GM23338 (cell line): ENCODE measurements at regions not wholly inside any gene's neighbourhood (a gene's known extent, or its start where the extent isn't known, plus 50 kb on each side); places are given as distances from the start of the nearest gene placed in this dataset.

Experiments
- ATAC-seq: fragments of 200-7000 bp; cut with Tn5 transposase; 3 replicates; pipeline ENCODE4 v1.9.1; 2020
- DNase-seq: peaks from one replicate; pipeline ENCODE4 v3.0.0-alpha.2; 2015; ENCODE audit warnings: low spot score
- H2AFZ ChIP-seq: fragments of 200-600 bp; sonication (generic); 2 replicates; pipeline ENCODE4 v1.8.0; 2016; ENCODE audit warnings: antibody characterized with exemption, mild to moderate bottlenecking, moderate library complexity
- H3F3A ChIP-seq: fragments of 200-600 bp; sonication (generic); replicated peaks from 2 replicates; pipeline ENCODE4 v1.8.0; 2017; ENCODE audit warnings: antibody characterized with exemption, mixed run types, low read depth
- H3K27ac ChIP-seq: fragments of 200-600 bp; sonication (generic); 2 replicates; pipeline ENCODE4 v1.6.1; 2016; ENCODE audit warnings: low read depth
- H3K27me3 ChIP-seq: fragments of 200-600 bp; sonication (generic); 2 replicates; pipeline ENCODE4 v1.8.0; 2016; ENCODE audit warnings: mild to moderate bottlenecking, mixed run types, moderate library complexity; ENCODE audit not compliant: insufficient read depth
- H3K36me3 ChIP-seq: fragments of 200-600 bp; sonication (generic); 2 replicates; pipeline ENCODE4 v1.8.0; 2016; ENCODE audit warnings: mild to moderate bottlenecking; ENCODE audit not compliant: insufficient read depth
- H3K4me1 ChIP-seq: fragments of 200-600 bp; sonication (generic); 2 replicates; pipeline ENCODE4 v1.8.0; 2016; ENCODE audit warnings: mild to moderate bottlenecking, moderate library complexity; ENCODE audit not compliant: insufficient read depth
- H3K4me2 ChIP-seq: fragments of 200-600 bp; sonication (generic); 2 replicates; pipeline ENCODE4 v1.7.1; 2017; ENCODE audit warnings: mixed run types
- H3K4me3 ChIP-seq: fragments of 200-600 bp; sonication (generic); 2 replicates; pipeline ENCODE4 v1.6.1; 2016; ENCODE audit warnings: mixed run types
- H3K79me2 ChIP-seq: fragments of 200-600 bp; sonication (generic); replicated peaks from 2 replicates; pipeline ENCODE4 v1.8.0; 2017; ENCODE audit warnings: mild to moderate bottlenecking; ENCODE audit not compliant: insufficient read depth
- H3K9me2 ChIP-seq: fragments of 200-600 bp; sonication (generic); 2 replicates; pipeline ENCODE4 v1.8.0; 2017; ENCODE audit not compliant: insufficient read depth
- H4K20me1 ChIP-seq: fragments of 200-600 bp; sonication (generic); replicated peaks from 2 replicates; pipeline ENCODE4 v1.8.0; 2017; ENCODE audit warnings: mild to moderate bottlenecking; ENCODE audit not compliant: insufficient read depth
- H3K27ac Mint-ChIP-seq: 2 replicates; pipeline ENCODE4 v1.8.0; 2020; ENCODE audit warnings: inconsistent platforms, mild to moderate bottlenecking, moderate library complexity, mixed read lengths
- H3K27me3 Mint-ChIP-seq: 3 replicates; pipeline ENCODE4 v1.8.0; 2022; ENCODE audit warnings: low read depth, mild to moderate bottlenecking, moderate library complexity, mixed read lengths, inconsistent platforms; ENCODE audit not compliant: insufficient read depth, poor library complexity
- H3K36me3 Mint-ChIP-seq: 3 replicates; pipeline ENCODE4 v1.8.0; 2021; ENCODE audit warnings: low read depth, mild to moderate bottlenecking, inconsistent platforms, moderate library complexity, mixed read lengths
- H3K4me1 Mint-ChIP-seq: 3 replicates; pipeline ENCODE4 v1.8.0; 2020; ENCODE audit warnings: mild to moderate bottlenecking, inconsistent platforms, mixed read lengths
- H3K4me3 Mint-ChIP-seq: 3 replicates; pipeline ENCODE4 v1.8.0; 2021; ENCODE audit warnings: moderate library complexity, mild to moderate bottlenecking, inconsistent platforms, mixed read lengths
- H3K9me3 Mint-ChIP-seq: 3 replicates; pipeline ENCODE4 v1.8.0; 2020; ENCODE audit warnings: moderate library complexity, mild to moderate bottlenecking, inconsistent platforms, mixed read lengths
- CREB1 ChIP-seq: fragments of 250-450 bp; sonication (Bioruptor Pico); IDR thresholded peaks from 2 replicates; pipeline ENCODE4 v1.5.0; 2020; ENCODE audit warnings: low read depth, mild to moderate bottlenecking, moderate library complexity
- EZH2 ChIP-seq: fragments of 200-600 bp; sonication (generic); IDR thresholded peaks from one replicate; pipeline ENCODE4 v1.8.0; 2017; ENCODE audit warnings: antibody characterized with exemption, mild to moderate bottlenecking, low read depth; ENCODE audit not compliant: unreplicated experiment
- EZH2phosphoT487 ChIP-seq: fragments of 200-600 bp; sonication (generic); IDR thresholded peaks from one replicate; pipeline ENCODE4 v1.8.1; 2018; ENCODE audit warnings: antibody characterized with exemption; ENCODE audit not compliant: unreplicated experiment
- JUNB ChIP-seq: IDR thresholded peaks from one replicate; pipeline ENCODE4 v1.6.1; 2016; ENCODE audit warnings: antibody characterized with exemption; ENCODE audit not compliant: unreplicated experiment
- NANOG ChIP-seq: IDR thresholded peaks from 2 replicates; pipeline ENCODE4 v1.6.1; 2016; ENCODE audit warnings: antibody characterized with exemption, borderline replicate concordance
- POLR2AphosphoS5 ChIP-seq: IDR thresholded peaks from 2 replicates; pipeline ENCODE4 v1.6.1; 2016; ENCODE audit warnings: antibody characterized with exemption, low read depth
- STAT1 ChIP-seq: IDR thresholded peaks from one replicate; pipeline ENCODE4 v1.6.1; 2016; ENCODE audit warnings: antibody characterized with exemption; ENCODE audit not compliant: unreplicated experiment
- ZNF114 ChIP-seq: fragments of 250-450 bp; sonication (Bioruptor Pico); IDR thresholded peaks from 2 replicates; pipeline ENCODE4 v1.5.0; 2020; ENCODE audit warnings: mild to moderate bottlenecking, moderate library complexity
- ZNF331 ChIP-seq: fragments of 250-450 bp; sonication (Bioruptor Pico); IDR thresholded peaks from 2 replicates; pipeline ENCODE4 v1.5.0; 2020; ENCODE audit warnings: low read depth, mild to moderate bottlenecking, moderate library complexity
- TF ChIP-seq, protein P1 (sequence below): IDR thresholded peaks from one replicate; pipeline ENCODE4 v1.6.1; 2018; ENCODE audit warnings: antibody characterized with exemption; ENCODE audit not compliant: unreplicated experiment
- TF ChIP-seq, protein P2 (sequence below): IDR thresholded peaks from 2 replicates; pipeline ENCODE4 v1.6.1; 2016; ENCODE audit warnings: antibody characterized with exemption
- TF ChIP-seq, protein P3 (sequence below): fragments of 250-450 bp; sonication (Bioruptor Pico); IDR thresholded peaks from 2 replicates; pipeline ENCODE4 v1.5.0; 2020; ENCODE audit warnings: mild to moderate bottlenecking, moderate library complexity
- TF ChIP-seq, protein P4 (sequence below), 2 experiments: fragments of 200-600 bp in 1 of 2; sonication (generic) in 1 of 2; conservative IDR thresholded peaks; 2 replicates each; pipeline versions ENCODE4 v1.5.1 to v1.6.1; 2016 to 2017; ENCODE audit warnings: antibody characterized with exemption in 2 of 2, low read depth in 2 of 2, mild to moderate bottlenecking in 2 of 2, moderate library complexity in 1 of 2

DNA sequence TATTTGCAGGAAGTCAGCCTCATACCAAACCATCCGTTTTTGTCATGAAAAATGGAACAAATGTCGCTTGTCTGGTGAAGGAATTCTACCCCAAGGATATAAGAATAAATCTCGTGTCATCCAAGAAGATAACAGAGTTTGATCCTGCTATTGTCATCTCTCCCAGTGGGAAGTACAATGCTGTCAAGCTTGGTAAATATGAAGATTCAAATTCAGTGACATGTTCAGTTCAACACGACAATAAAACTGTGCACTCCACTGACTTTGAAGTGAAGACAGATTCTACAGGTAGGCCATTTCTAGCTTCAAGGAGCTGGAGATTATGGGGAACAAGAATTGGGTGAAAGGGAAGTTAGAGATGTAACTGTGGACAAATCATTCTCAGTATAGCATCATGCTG is 126.1 kb downstream of the DAD1 start:
- TF ChIP-seq NANOG, result no peak
- TF ChIP-seq, protein P1, sequence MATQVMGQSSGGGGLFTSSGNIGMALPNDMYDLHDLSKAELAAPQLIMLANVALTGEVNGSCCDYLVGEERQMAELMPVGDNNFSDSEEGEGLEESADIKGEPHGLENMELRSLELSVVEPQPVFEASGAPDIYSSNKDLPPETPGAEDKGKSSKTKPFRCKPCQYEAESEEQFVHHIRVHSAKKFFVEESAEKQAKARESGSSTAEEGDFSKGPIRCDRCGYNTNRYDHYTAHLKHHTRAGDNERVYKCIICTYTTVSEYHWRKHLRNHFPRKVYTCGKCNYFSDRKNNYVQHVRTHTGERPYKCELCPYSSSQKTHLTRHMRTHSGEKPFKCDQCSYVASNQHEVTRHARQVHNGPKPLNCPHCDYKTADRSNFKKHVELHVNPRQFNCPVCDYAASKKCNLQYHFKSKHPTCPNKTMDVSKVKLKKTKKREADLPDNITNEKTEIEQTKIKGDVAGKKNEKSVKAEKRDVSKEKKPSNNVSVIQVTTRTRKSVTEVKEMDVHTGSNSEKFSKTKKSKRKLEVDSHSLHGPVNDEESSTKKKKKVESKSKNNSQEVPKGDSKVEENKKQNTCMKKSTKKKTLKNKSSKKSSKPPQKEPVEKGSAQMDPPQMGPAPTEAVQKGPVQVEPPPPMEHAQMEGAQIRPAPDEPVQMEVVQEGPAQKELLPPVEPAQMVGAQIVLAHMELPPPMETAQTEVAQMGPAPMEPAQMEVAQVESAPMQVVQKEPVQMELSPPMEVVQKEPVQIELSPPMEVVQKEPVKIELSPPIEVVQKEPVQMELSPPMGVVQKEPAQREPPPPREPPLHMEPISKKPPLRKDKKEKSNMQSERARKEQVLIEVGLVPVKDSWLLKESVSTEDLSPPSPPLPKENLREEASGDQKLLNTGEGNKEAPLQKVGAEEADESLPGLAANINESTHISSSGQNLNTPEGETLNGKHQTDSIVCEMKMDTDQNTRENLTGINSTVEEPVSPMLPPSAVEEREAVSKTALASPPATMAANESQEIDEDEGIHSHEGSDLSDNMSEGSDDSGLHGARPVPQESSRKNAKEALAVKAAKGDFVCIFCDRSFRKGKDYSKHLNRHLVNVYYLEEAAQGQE, result no peak
- no peak for TF ChIP-seq POLR2AphosphoS5
- no peak for TF ChIP-seq STAT1
- TF ChIP-seq JUNB, result no peak
- TF ChIP-seq EZH2, result no peak
- no peak for TF ChIP-seq ZNF114 (CRISPR knock-in tag)
- TF ChIP-seq, protein P2, sequence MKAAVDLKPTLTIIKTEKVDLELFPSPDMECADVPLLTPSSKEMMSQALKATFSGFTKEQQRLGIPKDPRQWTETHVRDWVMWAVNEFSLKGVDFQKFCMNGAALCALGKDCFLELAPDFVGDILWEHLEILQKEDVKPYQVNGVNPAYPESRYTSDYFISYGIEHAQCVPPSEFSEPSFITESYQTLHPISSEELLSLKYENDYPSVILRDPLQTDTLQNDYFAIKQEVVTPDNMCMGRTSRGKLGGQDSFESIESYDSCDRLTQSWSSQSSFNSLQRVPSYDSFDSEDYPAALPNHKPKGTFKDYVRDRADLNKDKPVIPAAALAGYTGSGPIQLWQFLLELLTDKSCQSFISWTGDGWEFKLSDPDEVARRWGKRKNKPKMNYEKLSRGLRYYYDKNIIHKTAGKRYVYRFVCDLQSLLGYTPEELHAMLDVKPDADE, result no peak
- no peak for TF ChIP-seq ZNF331 (CRISPR knock-in tag)
- no peak for TF ChIP-seq CREB1 (CRISPR knock-in tag)
- no peak for TF ChIP-seq EZH2phosphoT487
- TF ChIP-seq, protein P3, sequence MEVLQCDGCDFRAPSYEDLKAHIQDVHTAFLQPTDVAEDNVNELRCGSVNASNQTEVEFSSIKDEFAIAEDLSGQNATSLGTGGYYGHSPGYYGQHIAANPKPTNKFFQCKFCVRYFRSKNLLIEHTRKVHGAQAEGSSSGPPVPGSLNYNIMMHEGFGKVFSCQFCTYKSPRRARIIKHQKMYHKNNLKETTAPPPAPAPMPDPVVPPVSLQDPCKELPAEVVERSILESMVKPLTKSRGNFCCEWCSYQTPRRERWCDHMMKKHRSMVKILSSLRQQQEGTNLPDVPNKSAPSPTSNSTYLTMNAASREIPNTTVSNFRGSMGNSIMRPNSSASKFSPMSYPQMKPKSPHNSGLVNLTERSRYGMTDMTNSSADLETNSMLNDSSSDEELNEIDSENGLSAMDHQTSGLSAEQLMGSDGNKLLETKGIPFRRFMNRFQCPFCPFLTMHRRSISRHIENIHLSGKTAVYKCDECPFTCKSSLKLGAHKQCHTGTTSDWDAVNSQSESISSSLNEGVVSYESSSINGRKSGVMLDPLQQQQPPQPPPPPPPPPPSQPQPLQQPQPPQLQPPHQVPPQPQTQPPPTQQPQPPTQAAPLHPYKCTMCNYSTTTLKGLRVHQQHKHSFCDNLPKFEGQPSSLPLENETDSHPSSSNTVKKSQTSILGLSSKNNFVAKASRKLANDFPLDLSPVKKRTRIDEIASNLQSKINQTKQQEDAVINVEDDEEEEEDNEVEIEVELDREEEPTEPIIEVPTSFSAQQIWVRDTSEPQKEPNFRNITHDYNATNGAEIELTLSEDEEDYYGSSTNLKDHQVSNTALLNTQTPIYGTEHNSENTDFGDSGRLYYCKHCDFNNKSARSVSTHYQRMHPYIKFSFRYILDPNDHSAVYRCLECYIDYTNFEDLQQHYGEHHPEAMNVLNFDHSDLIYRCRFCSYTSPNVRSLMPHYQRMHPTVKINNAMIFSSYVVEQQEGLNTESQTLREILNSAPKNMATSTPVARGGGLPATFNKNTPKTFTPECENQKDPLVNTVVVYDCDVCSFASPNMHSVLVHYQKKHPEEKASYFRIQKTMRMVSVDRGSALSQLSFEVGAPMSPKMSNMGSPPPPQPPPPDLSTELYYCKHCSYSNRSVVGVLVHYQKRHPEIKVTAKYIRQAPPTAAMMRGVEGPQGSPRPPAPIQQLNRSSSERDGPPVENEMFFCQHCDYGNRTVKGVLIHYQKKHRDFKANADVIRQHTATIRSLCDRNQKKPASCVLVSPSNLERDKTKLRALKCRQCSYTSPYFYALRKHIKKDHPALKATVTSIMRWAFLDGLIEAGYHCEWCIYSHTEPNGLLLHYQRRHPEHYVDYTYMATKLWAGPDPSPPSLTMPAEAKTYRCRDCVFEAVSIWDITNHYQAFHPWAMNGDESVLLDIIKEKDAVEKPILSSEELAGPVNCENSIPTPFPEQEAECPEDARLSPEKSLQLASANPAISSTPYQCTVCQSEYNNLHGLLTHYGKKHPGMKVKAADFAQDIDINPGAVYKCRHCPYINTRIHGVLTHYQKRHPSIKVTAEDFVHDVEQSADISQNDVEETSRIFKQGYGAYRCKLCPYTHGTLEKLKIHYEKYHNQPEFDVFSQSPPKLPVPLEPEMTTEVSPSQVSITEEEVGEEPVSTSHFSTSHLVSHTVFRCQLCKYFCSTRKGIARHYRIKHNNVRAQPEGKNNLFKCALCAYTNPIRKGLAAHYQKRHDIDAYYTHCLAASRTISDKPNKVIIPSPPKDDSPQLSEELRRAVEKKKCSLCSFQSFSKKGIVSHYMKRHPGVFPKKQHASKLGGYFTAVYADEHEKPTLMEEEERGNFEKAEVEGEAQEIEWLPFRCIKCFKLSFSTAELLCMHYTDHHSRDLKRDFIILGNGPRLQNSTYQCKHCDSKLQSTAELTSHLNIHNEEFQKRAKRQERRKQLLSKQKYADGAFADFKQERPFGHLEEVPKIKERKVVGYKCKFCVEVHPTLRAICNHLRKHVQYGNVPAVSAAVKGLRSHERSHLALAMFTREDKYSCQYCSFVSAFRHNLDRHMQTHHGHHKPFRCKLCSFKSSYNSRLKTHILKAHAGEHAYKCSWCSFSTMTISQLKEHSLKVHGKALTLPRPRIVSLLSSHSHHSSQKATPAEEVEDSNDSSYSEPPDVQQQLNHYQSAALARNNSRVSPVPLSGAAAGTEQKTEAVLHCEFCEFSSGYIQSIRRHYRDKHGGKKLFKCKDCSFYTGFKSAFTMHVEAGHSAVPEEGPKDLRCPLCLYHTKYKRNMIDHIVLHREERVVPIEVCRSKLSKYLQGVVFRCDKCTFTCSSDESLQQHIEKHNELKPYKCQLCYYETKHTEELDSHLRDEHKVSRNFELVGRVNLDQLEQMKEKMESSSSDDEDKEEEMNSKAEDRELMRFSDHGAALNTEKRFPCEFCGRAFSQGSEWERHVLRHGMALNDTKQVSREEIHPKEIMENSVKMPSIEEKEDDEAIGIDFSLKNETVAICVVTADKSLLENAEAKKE (CRISPR knock-in tag), result no peak
- TF ChIP-seq, protein P4, sequence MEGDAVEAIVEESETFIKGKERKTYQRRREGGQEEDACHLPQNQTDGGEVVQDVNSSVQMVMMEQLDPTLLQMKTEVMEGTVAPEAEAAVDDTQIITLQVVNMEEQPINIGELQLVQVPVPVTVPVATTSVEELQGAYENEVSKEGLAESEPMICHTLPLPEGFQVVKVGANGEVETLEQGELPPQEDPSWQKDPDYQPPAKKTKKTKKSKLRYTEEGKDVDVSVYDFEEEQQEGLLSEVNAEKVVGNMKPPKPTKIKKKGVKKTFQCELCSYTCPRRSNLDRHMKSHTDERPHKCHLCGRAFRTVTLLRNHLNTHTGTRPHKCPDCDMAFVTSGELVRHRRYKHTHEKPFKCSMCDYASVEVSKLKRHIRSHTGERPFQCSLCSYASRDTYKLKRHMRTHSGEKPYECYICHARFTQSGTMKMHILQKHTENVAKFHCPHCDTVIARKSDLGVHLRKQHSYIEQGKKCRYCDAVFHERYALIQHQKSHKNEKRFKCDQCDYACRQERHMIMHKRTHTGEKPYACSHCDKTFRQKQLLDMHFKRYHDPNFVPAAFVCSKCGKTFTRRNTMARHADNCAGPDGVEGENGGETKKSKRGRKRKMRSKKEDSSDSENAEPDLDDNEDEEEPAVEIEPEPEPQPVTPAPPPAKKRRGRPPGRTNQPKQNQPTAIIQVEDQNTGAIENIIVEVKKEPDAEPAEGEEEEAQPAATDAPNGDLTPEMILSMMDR (conservative IDR thresholded peaks at IDR 0.05; ENCODE audit: low read depth in 2 of 2), result no peak
- no peak overlapping the region for H3K4me3 ChIP-seq
- H3K27ac Mint-ChIP-seq, result no peak overlapping the region
- ATAC-seq, result no peak
- no peaks in the 10 kb centered on the region for H3K27me3 ChIP-seq
- H3K27ac ChIP-seq, result no peak overlapping the region
- H3K9me3 Mint-ChIP-seq, result no peaks in the 10 kb centered on the region
- no peak overlapping the region for H2AFZ ChIP-seq
- no peak for DNase-seq
- no peaks in the 10 kb centered on the region for H3K79me2 ChIP-seq
- peaks cover 3% of the 10 kb centered on the region; the same call in 1 of the 3 replicates for H3K4me1 Mint-ChIP-seq
- H3K4me2 ChIP-seq, result no peak overlapping the region
- H3K36me3 ChIP-seq, result no peaks in the 10 kb centered on the region
- no peaks in the 10 kb centered on the region for H3K4me1 ChIP-seq
- H3K9me2 ChIP-seq, result no peaks in the 10 kb centered on the region
- H3K36me3 Mint-ChIP-seq, result no peaks in the 10 kb centered on the region
- no peak overlapping the region for H3K4me3 Mint-ChIP-seq
- H4K20me1 ChIP-seq, result no peaks in the 10 kb centered on the region
- H3F3A ChIP-seq, result no peaks in the 10 kb centered on the region
- peaks cover 1% of the 10 kb centered on the region for H3K27me3 Mint-ChIP-seq
